HepG2 (cell line): ENCODE measurements at regions not wholly inside any gene's neighbourhood (a gene's known extent, or its start where the extent isn't known, plus 50 kb on each side); places are given as distances from the start of the nearest gene placed in this dataset.

Experiments used
- ATAC-seq: fragments of 200-7000 bp; cut with Tn5 transposase; 3 replicates; pipeline ENCODE4 v1.9.1; 2020; ENCODE audit warnings: mild to moderate bottlenecking, moderate library complexity
- BruUV-seq: library from RNA; stranded (reverse); fragments of 400-500 nt; replicated peaks from 2 replicates; lab custom pipeline; 2021; lab: Mats Ljungman, UMichigan
- CTCF ChIA-PET: fragments of 300-600 bp; formaldehyde crosslinking; extraction: SDS; loops from one replicate; lab custom pipeline; 2021; ENCODE audit warnings: low total read pairs, inconsistent platforms, low intra/inter-chr PET ratio; lab: Yijun Ruan, JAX
- POLR2A ChIA-PET: fragments of 350-600 bp; sonication (Branson Sonifier 250); formaldehyde crosslinking; loops from one replicate; lab custom pipeline; 2020; ENCODE audit warnings: antibody characterized with exemption, inconsistent platforms; lab: Yijun Ruan, JAX
- DNase-seq: peaks from one replicate; pipeline ENCODE4 v3.0.0-alpha.2; 2015; ENCODE audit warnings: low spot score
- FAIRE-seq: peaks from 3 replicates; lab custom pipeline; 2011; peaks lifted over from hg19 to GRCh38; lab: Jason Lieb, UNC
- H2AFZ ChIP-seq: one replicate; pipeline ENCODE4 v1.6.1; 2011; ENCODE audit warnings: low read length, inconsistent platforms
- H3K27ac ChIP-seq: fragments of 300-600 bp; 3 replicates; pipeline ENCODE4 v1.8.0; 2011; ENCODE audit warnings: mixed run types, mild to moderate bottlenecking, mixed read lengths, low read length, inconsistent platforms; ENCODE audit not compliant: insufficient read depth; ENCODE audit errors: extremely low read length
- H3K27me3 ChIP-seq, 2 experiments: fragments of 200-600 bp in 1 of 2; 2 replicates in 1 of 2; 3 replicates in 1 of 2; pipeline versions ENCODE4 v1.6.0 to v1.8.0; 2011; ENCODE audit warnings: low read length in 2 of 2, mild to moderate bottlenecking in 2 of 2, moderate library complexity in 2 of 2, inconsistent platforms in 1 of 2; ENCODE audit not compliant: insufficient read depth in 2 of 2, control insufficient read depth in 1 of 2
- H3K36me3 ChIP-seq, 2 experiments: fragments of 200-600 bp in 1 of 2; replicated peaks in 1 of 2; 2 replicates in 1 of 2; 3 replicates in 1 of 2; pipeline versions ENCODE4 v1.5.1 to v1.8.0; 2011; ENCODE audit warnings: low read length in 2 of 2, inconsistent platforms in 1 of 2; ENCODE audit not compliant: insufficient read depth in 2 of 2, control insufficient read depth in 1 of 2
- H3K4me1 ChIP-seq: 2 replicates; pipeline ENCODE4 v1.5.1; 2012; ENCODE audit warnings: low read length, inconsistent platforms; ENCODE audit not compliant: insufficient read depth
- H3K4me2 ChIP-seq: 2 replicates; pipeline ENCODE4 v1.6.0; 2011; ENCODE audit warnings: low read depth, low read length, inconsistent platforms
- H3K4me3 ChIP-seq, 3 experiments: fragments of 200-600 bp in 1 of 3; sonication (generic), shearing (Covaris generic) in 1 of 3; replicated peaks in 1 of 3; 2 replicates each; pipeline ENCODE4 v1.5.1; 2011 to 2016; ENCODE audit warnings: low read length in 3 of 3, inconsistent platforms in 2 of 3, low read depth in 2 of 3, mild to moderate bottlenecking in 2 of 3, control low read depth in 1 of 3, mixed read lengths in 1 of 3; ENCODE audit not compliant: insufficient read depth in 1 of 3
- H3K79me2 ChIP-seq: one replicate; pipeline ENCODE4 v1.6.1; 2011; ENCODE audit warnings: low read length, inconsistent platforms; ENCODE audit not compliant: insufficient read depth
- H3K9ac ChIP-seq: 2 replicates; pipeline ENCODE4 v1.6.0; 2011; ENCODE audit warnings: mild to moderate bottlenecking, low read depth, low read length, inconsistent platforms; ENCODE audit not compliant: insufficient read depth
- H3K9me3 ChIP-seq: 2 replicates; pipeline ENCODE4 v1.5.1; 2012; ENCODE audit warnings: mild to moderate bottlenecking, low read length
- H4K20me1 ChIP-seq: 2 replicates; pipeline ENCODE4 v1.6.0; 2011; ENCODE audit warnings: inconsistent platforms, mild to moderate bottlenecking, low read length, moderate library complexity; ENCODE audit not compliant: insufficient read depth
- CENPT ChIP-seq: sonication (generic); formaldehyde crosslinking; IDR thresholded peaks from 2 replicates; pipeline ENCODE4 v1.8.0; 2022; ENCODE audit warnings: low read depth, mild to moderate bottlenecking, moderate library complexity, missing genetic modification reagents
- ELK4 ChIP-seq: sonication (generic); formaldehyde crosslinking; IDR thresholded peaks from 2 replicates; pipeline ENCODE4 v1.9.0; 2021; ENCODE audit warnings: missing genetic modification reagents, borderline replicate concordance
- FOSL2 ChIP-seq: sonication (generic); formaldehyde crosslinking; IDR thresholded peaks from 2 replicates; pipeline ENCODE4 v1.4.0; 2020; ENCODE audit warnings: missing genetic modification reagents
- HDAC2 ChIP-seq: sonication (generic); formaldehyde crosslinking; IDR thresholded peaks from 2 replicates; pipeline ENCODE4 v1.4.0; 2020; ENCODE audit warnings: missing genetic modification reagents
- HOXA9 ChIP-seq: sonication (generic); formaldehyde crosslinking; IDR thresholded peaks from 2 replicates; pipeline ENCODE4 v1.8.1; 2022; ENCODE audit warnings: missing genetic modification reagents, mild to moderate bottlenecking, moderate library complexity, borderline replicate concordance
- MIER3 ChIP-seq: IDR thresholded peaks from 2 replicates; pipeline ENCODE4 v1.6.1; 2016; ENCODE audit warnings: missing compliant biosample characterization, borderline replicate concordance
- XBP1 ChIP-seq: sonication (generic); formaldehyde crosslinking; IDR thresholded peaks from 2 replicates; pipeline ENCODE4 v1.5.0; 2020; ENCODE audit warnings: missing genetic modification reagents
- YEATS2 ChIP-seq: sonication (generic); formaldehyde crosslinking; IDR thresholded peaks from 2 replicates; pipeline ENCODE4 v1.4.0; 2020; ENCODE audit warnings: missing genetic modification reagents, borderline replicate concordance
- YEATS4 ChIP-seq: sonication (generic); formaldehyde crosslinking; IDR thresholded peaks from 2 replicates; pipeline ENCODE4 v1.4.0; 2020; ENCODE audit warnings: missing genetic modification reagents, borderline replicate concordance
- ZBTB39 ChIP-seq: sonication (generic); formaldehyde crosslinking; IDR thresholded peaks from 2 replicates; pipeline ENCODE4 v1.5.0; 2020; ENCODE audit warnings: missing genetic modification reagents
- ZNF180 ChIP-seq: sonication (generic); formaldehyde crosslinking; IDR thresholded peaks from 2 replicates; pipeline ENCODE4 v1.4.0; 2020; ENCODE audit warnings: low read depth, missing genetic modification reagents, borderline replicate concordance
- ZNF546 ChIP-seq: sonication (generic); formaldehyde crosslinking; conservative IDR thresholded peaks from 2 replicates; pipeline ENCODE4 v1.8.1; 2023; ENCODE audit warnings: mild to moderate bottlenecking, missing genetic modification reagents
- WGBS: methylation state at CpG from one replicate; pipeline ENCODE4 v1.1.6; 2017; ENCODE audit warnings: low lambda C conversion rate; 5-methylcytosine and 5-hydroxymethylcytosine counted together
- in situ Hi-C: cut with HindIII; loops from 2 replicates; pipeline ENCODE4 v1.10.0; 2017; ENCODE audit warnings: low pct_unique_long_range_greater_than_20kb; ENCODE audit not compliant: extremely low pct_ligation_motif_present
- intact Hi-C: fragments of 100-400 bp; cut with micrococcal nuclease; formaldehyde crosslinking; loops from one replicate; pipeline ENCODE4 v1.10.0; 2022; ENCODE audit not compliant: unreplicated experiment

- WGBS: 54% methylated on average over 5 of the region's 5 CpGs
- intact Hi-C loops (no loop called here), in situ Hi-C loops (no loop called here)
- DNase-seq (no peak), FAIRE-seq (no peak), ATAC-seq (no peak)
- H3K4me1 ChIP-seq: peaks cover 25% of the 10 kb centered on the region
- ChIA-PET POLR2A (no interaction called here), CTCF (no interaction called here)
- TF ChIP-seq MIER3: no peak
- TF ChIP-seq YEATS4 (CRISPR knock-in tag): no peak
- no peak for TF ChIP-seq ZNF180
- TF ChIP-seq HOXA9 (CRISPR knock-in tag): no peak
- no peak for TF ChIP-seq ZNF546 (CRISPR knock-in tag)
- no peak for TF ChIP-seq XBP1 (CRISPR knock-in tag)
- no peak for TF ChIP-seq ELK4 (CRISPR knock-in tag)
- no peak for TF ChIP-seq CENPT (CRISPR knock-in tag)
- TF ChIP-seq ZBTB39 (CRISPR knock-in tag): no peak
- TF ChIP-seq YEATS2: no peak
- no peak for TF ChIP-seq FOSL2
- no peak for TF ChIP-seq HDAC2
- H3K4me2 ChIP-seq: no peak overlapping the region
- no peaks in the 10 kb centered on the region for H3K9me3 ChIP-seq
- no peaks in the 10 kb centered on the region for H3K36me3 ChIP-seq
- H4K20me1 ChIP-seq: no peaks in the 10 kb centered on the region
- BruUV-seq: no TSS peak
- H3K27me3 ChIP-seq: no peaks in the 10 kb centered on the region
- no peak overlapping the region for H3K27ac ChIP-seq
- H3K9ac ChIP-seq: no peak overlapping the region
- H3K79me2 ChIP-seq: no peaks in the 10 kb centered on the region
- no peak overlapping the region for H2AFZ ChIP-seq
- H3K4me3 ChIP-seq: no peak overlapping the region
Observed at GRCh38 chr1:65509912-65510680, 89.6 kb downstream of the LEPR start.
